ENCODE measurements at regions not wholly inside any gene's neighbourhood (a gene's known extent, or its start where the extent isn't known, plus 50 kb on each side); places are given as distances from the start of the nearest gene placed in this dataset.
"Not testable (repeated sequence)": the region's sequence is repeated elsewhere in the genome, so short reads cannot be mapped to it uniquely, and the experiment has no call there.

GRCh38 chr4:189807031-189807430, 133.6 kb upstream of the FRG1 start:
- DNase-seq, result no peak

DNA sequence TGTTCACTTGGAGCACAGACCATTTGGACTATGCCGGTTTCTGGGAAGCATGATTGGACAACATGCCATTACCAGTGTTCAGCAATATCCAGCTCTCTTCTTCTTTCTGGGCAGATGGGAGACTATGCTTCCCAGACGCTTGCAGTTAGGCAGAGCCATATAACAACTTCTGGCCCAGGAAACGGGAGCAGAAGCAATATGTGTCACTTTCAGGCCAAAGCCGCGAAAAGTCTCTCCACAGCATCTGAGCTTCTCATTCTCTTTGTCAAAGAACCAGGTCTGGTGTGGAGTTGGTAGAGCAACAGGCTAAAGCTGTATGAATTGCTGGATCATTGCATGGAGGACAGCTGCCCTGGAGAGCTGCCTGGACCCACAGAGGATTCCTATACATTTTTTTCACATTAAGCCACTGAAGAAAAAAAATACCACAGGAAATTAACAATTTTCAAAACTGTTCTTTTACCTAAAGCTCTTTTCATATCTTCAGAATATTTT, 131.4 kb upstream of the FRG1 start:
- no peak for DNase-seq

DNA sequence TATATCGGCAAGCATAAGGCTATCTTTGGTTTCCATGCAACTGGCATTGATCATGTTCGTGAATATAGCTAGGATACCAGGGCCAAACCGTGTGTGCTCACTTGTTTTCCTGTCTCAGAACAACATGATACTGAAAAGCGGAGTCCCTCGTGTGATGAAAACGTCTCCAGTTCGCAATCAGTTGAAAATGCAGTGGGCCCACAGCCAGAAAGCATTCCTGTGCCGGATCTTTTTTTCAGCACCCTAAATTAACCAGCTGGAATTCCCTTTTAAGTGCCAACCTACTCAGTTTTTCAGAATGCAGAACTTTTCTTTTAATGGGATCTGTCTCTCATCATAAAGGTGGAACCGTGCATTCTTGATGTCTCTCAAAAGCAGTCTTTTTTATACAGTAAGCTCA, 130.8 kb upstream of the FRG1 start:
- DNase-seq, result no peak

DNA sequence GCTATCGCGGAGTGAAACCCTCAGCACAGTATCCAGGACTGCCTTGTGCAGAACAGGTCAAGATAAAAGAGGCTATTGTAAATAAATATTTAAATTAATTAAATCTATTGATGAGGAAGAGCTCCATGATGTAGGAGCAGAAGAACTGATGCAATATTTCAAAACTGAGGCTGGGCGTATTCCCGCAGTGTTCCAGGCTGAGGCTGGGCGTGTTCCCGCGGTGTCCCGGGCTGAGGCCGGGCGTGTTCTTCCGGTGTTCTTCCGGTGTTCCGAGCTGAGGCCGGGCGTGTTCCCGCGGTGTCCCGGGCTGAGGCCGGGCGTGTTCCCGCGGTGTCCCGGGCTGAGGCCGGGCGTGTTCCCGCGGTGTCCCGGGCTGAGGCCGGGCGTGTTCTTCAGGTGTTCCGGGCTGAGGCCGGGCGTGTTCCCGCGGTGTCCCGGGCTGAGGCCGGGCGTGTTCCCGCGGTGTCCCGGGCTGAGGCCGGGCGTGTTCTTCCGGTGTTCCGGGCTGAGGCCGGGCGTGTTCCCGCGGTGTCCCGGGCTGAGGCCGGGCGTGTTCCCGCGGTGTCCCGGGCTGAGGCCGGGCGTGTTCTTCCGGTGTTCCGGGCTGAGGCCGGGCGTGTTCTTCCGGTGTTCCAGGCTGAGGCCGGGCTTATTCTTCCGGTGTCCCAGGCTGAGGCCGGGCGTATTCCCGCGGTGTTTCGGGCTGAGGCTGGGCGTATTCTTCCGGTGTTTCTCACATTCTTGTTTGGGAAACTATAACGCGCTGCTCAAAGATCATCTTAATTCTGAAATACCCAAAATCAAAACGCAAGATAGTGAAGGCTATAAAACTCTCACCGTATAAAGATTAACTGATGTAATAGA, 130.1 kb upstream of the FRG1 start:
- not testable (repeated sequence) for DNase-seq

- no peak for DNase-seq
These were observed 125.1 kb upstream of the FRG1 start for GRCh38 chr4:189815404-189816192.

GRCh38 chr4:189822326-189822725, 118.3 kb upstream of the FRG1 start:
- DNase-seq, result no peak

DNA sequence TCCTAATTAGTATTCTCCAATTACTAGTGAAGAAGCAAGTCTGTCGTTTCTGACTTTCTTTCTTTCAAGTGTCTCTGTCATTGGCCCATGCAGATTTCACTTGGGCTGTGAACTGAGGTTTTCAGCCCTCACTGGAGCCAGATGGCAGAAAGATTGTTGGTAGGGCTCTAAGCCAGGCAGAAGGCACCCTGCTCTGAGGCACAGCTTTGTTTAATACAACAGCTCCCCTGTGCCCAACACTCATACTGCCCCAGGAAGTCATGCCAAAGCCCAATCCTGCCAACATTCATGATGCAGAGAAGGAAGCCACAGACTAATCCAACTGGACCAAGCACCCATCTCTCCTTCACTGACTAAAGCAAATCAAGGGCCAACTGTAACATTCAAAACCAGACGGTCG, 117.1 kb upstream of the FRG1 start:
- DNase-seq, result peak; percentile 82 to 91

- no peak for DNase-seq
These were observed 115.2 kb upstream of the FRG1 start for GRCh38 chr4:189825466-189825865.

DNA sequence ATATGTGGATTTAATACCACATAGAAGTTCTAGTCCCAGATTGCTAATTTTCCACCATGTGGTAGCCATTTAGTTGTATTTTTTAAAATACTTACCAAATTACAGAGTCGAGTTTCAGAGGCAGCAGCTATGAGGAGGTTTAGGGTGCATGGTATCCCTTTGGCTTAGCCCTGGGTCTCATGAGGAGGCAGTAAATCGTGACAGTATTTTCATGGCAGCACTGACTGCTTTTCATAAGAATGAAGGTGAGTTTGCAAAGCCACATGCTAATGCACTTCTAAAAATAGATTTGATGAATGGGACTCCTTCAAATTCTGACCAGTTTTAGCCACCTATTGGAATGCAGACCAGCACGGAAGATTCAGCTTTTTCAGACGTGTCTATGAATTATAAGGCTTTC, 114.0 kb upstream of the FRG1 start:
- no peak for DNase-seq

DNA sequence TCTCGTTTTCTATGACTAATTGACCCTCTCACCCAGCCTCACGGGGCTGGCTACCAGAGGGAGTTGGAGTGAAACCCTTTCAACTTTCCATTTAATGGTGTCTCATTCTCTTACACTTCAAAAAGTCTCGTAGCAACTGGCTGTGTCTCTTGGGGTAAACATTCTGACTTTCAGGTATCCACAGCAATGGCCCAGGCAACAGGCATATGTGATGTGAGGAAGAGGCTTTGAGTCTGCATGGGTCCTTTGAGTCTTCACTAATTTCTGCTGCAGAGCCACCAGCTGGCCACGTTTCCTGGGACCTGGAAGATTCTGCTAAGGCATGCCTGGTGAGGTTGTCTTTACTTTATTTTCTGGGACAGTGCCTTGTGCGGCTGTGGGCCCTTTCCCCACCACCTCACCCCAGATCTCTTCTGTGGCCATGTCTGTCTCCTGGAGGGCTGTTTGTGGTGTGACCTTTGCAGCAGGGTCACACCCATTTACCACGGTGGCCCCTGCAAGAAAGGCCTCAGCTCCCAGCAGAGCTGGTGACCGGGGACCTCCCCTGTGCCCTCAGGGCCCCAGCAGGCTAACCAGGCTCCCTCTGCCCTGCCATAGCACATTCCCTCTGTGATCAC, 112.5 kb upstream of the FRG1 start:
- DNase-seq, result no peak

DNA sequence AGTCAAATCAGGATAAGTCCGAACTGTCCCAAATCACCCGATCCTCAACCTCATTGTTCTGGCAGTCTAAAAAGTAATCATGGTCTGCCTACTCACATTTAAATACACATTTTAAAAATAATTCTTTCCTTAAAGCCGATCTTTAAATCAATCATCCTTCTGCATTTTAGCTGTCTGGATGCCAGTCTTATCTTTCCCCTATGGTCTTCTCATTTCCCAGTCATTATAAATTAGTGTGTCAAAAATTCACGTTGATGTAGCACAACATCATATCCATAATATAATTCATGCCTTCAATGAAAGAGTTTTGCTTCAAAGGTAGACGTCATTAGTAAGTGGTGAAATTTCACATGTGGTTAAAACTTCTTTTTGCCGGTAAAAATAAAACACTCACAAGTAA, 108.1 kb upstream of the FRG1 start:
- DNase-seq, result no peak

GRCh38 chr4:189834616-189835015, 106.1 kb upstream of the FRG1 start:
- no peak for DNase-seq

DNA sequence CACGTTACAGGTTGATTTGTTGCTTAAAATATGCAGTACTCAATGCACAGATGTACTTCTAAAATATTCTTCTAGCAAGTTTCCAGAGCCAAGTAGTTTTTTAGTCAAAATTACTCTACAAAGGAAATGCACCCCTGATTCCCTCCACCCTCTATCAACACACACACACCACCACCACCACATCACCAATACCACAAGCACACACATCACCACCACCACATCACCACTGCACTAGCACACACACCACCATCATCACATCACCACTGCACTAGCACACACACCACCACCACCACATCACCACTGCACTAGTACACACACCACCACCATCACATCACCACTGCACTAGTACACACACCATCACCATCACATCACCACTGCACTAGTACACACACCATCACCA, 105.2 kb upstream of the FRG1 start:
- DNase-seq, result no peak

DNA sequence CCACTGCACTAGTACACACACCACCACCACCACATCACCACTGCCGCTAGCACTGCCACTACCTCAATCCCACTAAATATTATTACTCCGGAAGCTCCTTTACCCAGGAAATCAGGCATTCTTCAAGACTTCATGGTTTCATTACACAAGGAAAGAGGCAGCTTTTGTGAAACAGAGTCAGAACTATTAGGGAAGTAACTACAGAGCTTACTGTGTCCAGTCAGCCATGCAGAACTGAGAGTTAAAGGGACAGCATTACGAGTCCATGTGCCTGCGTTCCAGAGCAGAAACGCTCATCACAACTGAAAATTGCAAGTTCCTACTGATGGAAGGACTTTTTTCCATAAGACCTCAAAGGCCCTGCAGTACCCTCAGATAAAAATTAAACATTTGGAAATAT, 103.2 kb upstream of the FRG1 start:
- no peak for DNase-seq

- no peak for DNase-seq
These were observed 101.7 kb upstream of the FRG1 start for GRCh38 chr4:189838821-189839497.

DNA sequence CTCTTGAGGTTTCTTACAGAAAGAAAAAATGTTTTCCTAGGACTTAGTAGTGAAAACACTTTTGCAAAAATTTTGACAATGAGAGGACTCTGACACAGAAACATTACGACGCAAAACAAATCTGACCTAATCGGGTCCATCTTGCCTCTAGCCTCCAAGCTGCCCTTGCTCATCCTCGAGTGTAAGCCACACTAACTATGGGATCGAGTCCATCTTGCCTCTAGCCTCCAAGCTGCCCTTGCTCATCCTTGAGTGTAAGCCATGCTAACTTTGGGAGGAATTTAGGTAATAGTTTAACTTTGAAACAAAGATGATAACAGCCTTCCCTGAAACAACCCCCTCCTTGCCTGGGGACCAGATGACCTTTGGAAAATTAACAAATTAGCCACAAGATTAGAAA, 100.3 kb upstream of the FRG1 start:
- no peak for DNase-seq

DNA sequence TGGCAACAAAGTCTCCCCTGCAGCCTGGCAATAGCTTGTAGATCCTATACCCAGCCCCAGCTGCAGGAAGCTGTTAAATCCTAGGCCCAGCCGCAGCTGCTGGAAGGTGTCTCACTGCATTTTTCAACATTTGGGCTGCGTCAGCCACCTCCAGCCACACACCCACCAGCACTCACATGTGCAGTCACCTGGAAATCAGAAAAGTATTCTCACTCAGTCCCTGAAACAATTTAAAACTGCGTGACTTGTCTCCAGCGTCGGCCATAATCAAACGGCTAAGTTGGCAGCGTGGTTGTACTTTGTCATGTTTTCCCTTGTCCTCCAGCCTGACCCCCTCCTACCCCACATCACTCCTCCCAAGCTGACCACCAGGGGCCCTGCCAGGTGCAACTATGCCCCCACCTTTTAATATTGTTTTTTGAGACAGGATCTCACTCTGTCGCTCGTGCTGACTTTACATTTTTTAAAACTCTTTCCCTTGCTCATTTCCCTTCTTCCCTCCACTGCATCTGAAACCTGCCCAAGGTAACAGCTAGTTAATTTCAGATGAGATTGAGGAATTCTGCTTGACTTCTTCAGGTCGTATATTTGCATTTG, 97.2 kb upstream of the FRG1 start:
- DNase-seq, result no peak

DNA sequence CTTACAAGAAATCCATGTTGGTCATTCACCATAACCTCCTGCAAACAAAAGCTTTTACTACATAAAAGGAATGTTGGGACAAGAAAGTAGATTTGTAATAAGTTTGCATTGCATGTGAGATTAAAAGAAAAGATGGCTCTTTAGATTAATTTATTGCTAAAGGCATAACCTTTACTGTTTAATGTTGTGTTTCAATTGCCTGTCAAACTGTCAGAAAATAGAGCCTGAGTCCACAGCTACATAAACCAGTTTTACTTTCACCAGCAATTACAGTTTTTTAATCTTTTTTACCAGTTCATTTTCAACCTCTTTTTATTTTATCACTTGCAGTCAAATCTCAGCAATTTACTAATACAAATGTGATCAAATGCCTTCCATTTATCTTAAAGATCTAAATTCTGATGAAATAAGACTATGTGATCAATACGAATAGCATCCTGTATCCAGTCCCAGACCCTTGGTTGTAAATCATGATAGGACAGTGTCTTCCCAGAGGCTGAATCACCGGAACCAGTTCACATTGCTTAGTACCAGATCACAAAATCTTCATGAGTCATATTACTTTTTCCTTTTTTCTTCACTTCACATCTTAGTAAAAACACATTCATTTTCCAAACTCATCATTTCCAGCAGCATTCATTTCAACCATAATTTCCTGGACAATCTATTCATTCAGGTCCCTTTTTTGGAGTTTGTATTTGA, 95.4 kb upstream of the FRG1 start:
- DNase-seq, result no peak

GRCh38 chr4:189846094-189846493, 94.6 kb upstream of the FRG1 start:
- DNase-seq, result not testable (repeated sequence)

DNA sequence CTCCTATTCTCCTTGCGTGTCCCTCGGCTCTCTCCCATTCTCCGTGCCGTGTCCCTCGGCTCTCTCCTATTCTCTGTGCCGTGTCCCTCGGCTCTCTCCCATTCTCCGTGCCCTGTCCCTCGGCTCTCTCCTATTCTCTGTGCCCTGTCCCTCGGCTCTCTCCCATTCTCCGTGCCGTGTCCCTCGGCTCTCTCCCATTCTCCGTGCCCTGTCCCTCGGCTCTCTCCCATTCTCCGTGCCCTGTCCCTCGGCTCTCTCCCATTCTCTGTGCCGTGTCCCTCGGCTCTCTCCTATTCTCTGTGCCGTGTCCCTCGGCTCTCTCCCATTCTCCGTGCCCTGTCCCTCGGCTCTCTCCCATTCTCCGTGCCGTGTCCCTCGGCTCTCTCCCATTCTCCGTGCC, 94.1 kb upstream of the FRG1 start:
- not testable (repeated sequence) for DNase-seq

DNA sequence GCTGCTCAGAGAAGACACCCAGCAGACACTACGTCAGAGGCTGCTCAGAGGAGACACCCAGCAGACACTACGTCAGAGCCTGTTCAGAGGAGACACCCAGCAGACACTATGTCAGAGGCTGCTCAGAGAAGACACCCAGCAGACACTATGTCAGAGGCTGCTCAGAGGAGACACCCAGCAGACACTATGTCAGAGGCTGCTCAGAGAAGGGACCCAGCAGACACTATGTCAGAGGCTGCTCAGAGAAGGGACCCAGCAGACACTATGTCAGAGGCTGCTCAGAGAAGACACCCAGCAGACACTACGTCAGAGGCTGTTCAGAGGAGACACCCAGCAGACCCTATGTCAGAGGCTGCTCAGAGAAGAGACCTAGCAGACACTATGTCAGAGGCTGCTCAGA, 92.0 kb upstream of the FRG1 start:
- DNase-seq, result not testable (repeated sequence)

All from hippocampal formation (tissue), 2 donors.